MM.1S (cell line): ENCODE measurements at regions not wholly inside any gene's neighbourhood (a gene's known extent, or its start where the extent isn't known, plus 50 kb on each side); places are given as distances from the start of the nearest gene placed in this dataset.

Experiments
- DNase-seq: peaks from one replicate; pipeline ENCODE4 v3.0.0-alpha.2; 2015
- H2AFZ ChIP-seq: fragments of 300-600 bp; sonication (generic); 2 replicates; pipeline ENCODE4 v1.6.0; 2016; ENCODE audit warnings: antibody characterized with exemption, low read length
- H3F3A ChIP-seq: fragments of 300-600 bp; sonication (generic); 2 replicates; pipeline ENCODE4 v1.6.1; 2016; ENCODE audit warnings: mild to moderate bottlenecking, antibody characterized with exemption, low read length, moderate library complexity, mixed read lengths; ENCODE audit not compliant: insufficient read depth
- H3K27ac ChIP-seq: fragments of 300-600 bp; sonication (generic); 2 replicates; pipeline ENCODE4 v1.5.1; 2016; ENCODE audit warnings: mild to moderate bottlenecking, low read length
- H3K27me3 ChIP-seq: fragments of 300-600 bp; sonication (generic); replicated peaks from 2 replicates; pipeline ENCODE4 v1.6.0; 2016; ENCODE audit warnings: low read length; ENCODE audit not compliant: insufficient read depth
- H3K36me3 ChIP-seq: fragments of 300-600 bp; sonication (generic); replicated peaks from 2 replicates; pipeline ENCODE4 v1.6.1; 2016; ENCODE audit warnings: mild to moderate bottlenecking, low read length, mixed read lengths; ENCODE audit not compliant: insufficient read depth
- H3K4me1 ChIP-seq: fragments of 300-600 bp; sonication (generic); 2 replicates; pipeline ENCODE4 v1.6.1; 2016; ENCODE audit warnings: low read length, mixed read lengths
- H3K4me2 ChIP-seq: fragments of 300-600 bp; sonication (generic); 2 replicates; pipeline ENCODE4 v1.6.0; 2016; ENCODE audit warnings: low read depth, low read length
- H3K4me3 ChIP-seq: fragments of 300-600 bp; sonication (generic); 2 replicates; pipeline ENCODE4 v1.5.1; 2016; ENCODE audit warnings: low read length, mixed read lengths
- H3K79me2 ChIP-seq: fragments of 300-600 bp; sonication (generic); 2 replicates; pipeline ENCODE4 v1.6.1; 2016; ENCODE audit warnings: mixed run types, low read length, mixed read lengths
- H3K9ac ChIP-seq: fragments of 300-600 bp; sonication (generic); 2 replicates; pipeline ENCODE4 v1.6.1; 2016; ENCODE audit warnings: low read length, mixed read lengths
- H3K9me2 ChIP-seq: fragments of 300-600 bp; sonication (generic); replicated peaks from 2 replicates; pipeline ENCODE4 v1.6.1; 2016; ENCODE audit warnings: mild to moderate bottlenecking, low read length, mixed read lengths; ENCODE audit not compliant: insufficient read depth
- H3K9me3 ChIP-seq: fragments of 300-600 bp; sonication (generic); replicated peaks from 2 replicates; pipeline ENCODE4 v1.6.1; 2016; ENCODE audit warnings: mild to moderate bottlenecking, low read length, mixed read lengths; ENCODE audit not compliant: insufficient read depth
- H4K20me1 ChIP-seq: fragments of 300-600 bp; sonication (generic); 2 replicates; pipeline ENCODE4 v1.6.1; 2016; ENCODE audit warnings: mild to moderate bottlenecking, low read length, moderate library complexity, mixed read lengths; ENCODE audit not compliant: insufficient read depth
- CTCF ChIP-seq: fragments of 300-600 bp; sonication (generic); IDR thresholded peaks from 2 replicates; pipeline ENCODE4 v1.5.1; 2016; ENCODE audit warnings: antibody characterized with exemption, low read length, mixed read lengths
- EZH2 ChIP-seq: fragments of 300-600 bp; sonication (generic); optimal IDR thresholded peaks from 2 replicates; pipeline ENCODE3; 2017; ENCODE audit warnings: low read depth, mild to moderate bottlenecking, antibody characterized with exemption, low read length, mixed read lengths
- EZH2phosphoT487 ChIP-seq: fragments of 300-600 bp; sonication (generic); IDR thresholded peaks from 2 replicates; pipeline ENCODE4 v1.6.1; 2018; ENCODE audit warnings: antibody characterized with exemption, low read length

GRCh38 chr13:40161351-40161810 lies 505.1 kb downstream of the FOXO1 start:
- Histone ChIP-seq H3K9me2 (no peaks in the 10 kb centered on the region), H3K27me3 (no peaks in the 10 kb centered on the region), H3K4me2 (no peak overlapping the region), H3K9ac (no peak overlapping the region), H4K20me1 (no peaks in the 10 kb centered on the region), H3F3A (no peaks in the 10 kb centered on the region), H3K27ac (no peak overlapping the region), H3K36me3 (no peaks in the 10 kb centered on the region), H3K9me3 (no peaks in the 10 kb centered on the region), H3K4me3 (no peak overlapping the region), H2AFZ (no peak overlapping the region), H3K4me1 (no peaks in the 10 kb centered on the region), H3K79me2 (no peaks in the 10 kb centered on the region)
- no peak for DNase-seq
- TF ChIP-seq EZH2phosphoT487 (no peak), EZH2 (no peak), CTCF (no peak)

- TF ChIP-seq EZH2phosphoT487: no peak
- no peak for TF ChIP-seq CTCF
- no peak for TF ChIP-seq EZH2
- no peak overlapping the region for H3K9ac ChIP-seq
- H3F3A ChIP-seq: no peaks in the 10 kb centered on the region
- no peak overlapping the region for H3K27ac ChIP-seq
- no peak overlapping the region for H3K4me2 ChIP-seq
- H3K4me1 ChIP-seq: no peaks in the 10 kb centered on the region
- H3K9me3 ChIP-seq: no peaks in the 10 kb centered on the region
- no peaks in the 10 kb centered on the region for H3K9me2 ChIP-seq
- no peak for DNase-seq
- no peaks in the 10 kb centered on the region for H3K36me3 ChIP-seq
- no peaks in the 10 kb centered on the region for H3K79me2 ChIP-seq
- no peak overlapping the region for H2AFZ ChIP-seq
- no peaks in the 10 kb centered on the region for H3K27me3 ChIP-seq
- no peak overlapping the region for H3K4me3 ChIP-seq
- H4K20me1 ChIP-seq: no peaks in the 10 kb centered on the region
Measured at GRCh38 chr13:40161931-40162330, 504.5 kb downstream of the FOXO1 start.

- Histone ChIP-seq H2AFZ (no peak overlapping the region), H4K20me1 (no peaks in the 10 kb centered on the region), H3K9ac (no peak overlapping the region), H3F3A (no peaks in the 10 kb centered on the region), H3K27me3 (no peaks in the 10 kb centered on the region), H3K4me3 (no peak overlapping the region), H3K4me2 (no peak overlapping the region), H3K9me3 (no peaks in the 10 kb centered on the region), H3K9me2 (no peaks in the 10 kb centered on the region), H3K36me3 (no peaks in the 10 kb centered on the region), H3K79me2 (no peaks in the 10 kb centered on the region), H3K27ac (no peak overlapping the region), H3K4me1 (no peaks in the 10 kb centered on the region)
- DNase-seq: no peak
- TF ChIP-seq EZH2: no peak
- no peak for TF ChIP-seq CTCF
Measured at GRCh38 chr13:40163066-40164000, 503.1 kb downstream of the FOXO1 start.
